ENCODE measurements at regions not wholly inside any gene's neighbourhood (a gene's known extent, or its start where the extent isn't known, plus 50 kb on each side); places are given as distances from the start of the nearest gene placed in this dataset.
"Not testable (repeated sequence)": the region's sequence is repeated elsewhere in the genome, so short reads cannot be mapped to it uniquely, and the experiment has no call there.

GRCh38 chr6:140339084-140339483, 964.6 kb upstream of the CITED2 start:
- TF ChIP-seq POLR2A (IDR thresholded peaks at IDR 0.05); CTCF (IDR thresholded peaks at IDR 0.05 in 4 of 5, conservative IDR thresholded peaks at IDR 0.05 in 1 of 5): not testable (repeated sequence)
